ENCODE measurements at regions not wholly inside any gene's neighbourhood (a gene's known extent, or its start where the extent isn't known, plus 50 kb on each side); places are given as distances from the start of the nearest gene placed in this dataset.

DNA sequence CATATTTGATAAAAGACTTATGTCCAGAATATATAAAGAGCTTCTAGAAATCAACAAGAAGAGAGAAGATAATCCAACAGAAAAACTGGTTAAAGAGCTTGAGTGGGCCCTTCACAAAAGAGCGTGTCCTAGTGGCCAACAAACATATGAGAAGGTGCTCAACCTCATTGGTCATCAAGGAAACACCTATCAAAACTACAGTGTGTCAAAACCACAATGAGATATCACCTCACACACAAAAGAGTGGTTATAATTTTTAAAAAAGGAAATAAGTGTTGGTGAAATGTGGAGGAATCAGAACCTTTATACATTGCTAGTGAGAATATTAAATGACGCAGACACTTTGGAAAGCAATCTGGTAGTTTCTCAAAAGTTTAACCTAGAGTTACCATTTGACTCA lies 68.4 kb upstream of the KLF13 start:
- TF ChIP-seq SIN3A (IDR thresholded peaks at IDR 0.05; ENCODE audit: borderline replicate concordance, insufficient read depth, low read depth, low read length) (no peak), REST (IDR thresholded peaks at IDR 0.05; ENCODE audit: insufficient read depth in 1 of 2, low read depth in 2 of 2, low read length in 1 of 2) (no peak)
- TF ChIP-seq, protein P1, sequence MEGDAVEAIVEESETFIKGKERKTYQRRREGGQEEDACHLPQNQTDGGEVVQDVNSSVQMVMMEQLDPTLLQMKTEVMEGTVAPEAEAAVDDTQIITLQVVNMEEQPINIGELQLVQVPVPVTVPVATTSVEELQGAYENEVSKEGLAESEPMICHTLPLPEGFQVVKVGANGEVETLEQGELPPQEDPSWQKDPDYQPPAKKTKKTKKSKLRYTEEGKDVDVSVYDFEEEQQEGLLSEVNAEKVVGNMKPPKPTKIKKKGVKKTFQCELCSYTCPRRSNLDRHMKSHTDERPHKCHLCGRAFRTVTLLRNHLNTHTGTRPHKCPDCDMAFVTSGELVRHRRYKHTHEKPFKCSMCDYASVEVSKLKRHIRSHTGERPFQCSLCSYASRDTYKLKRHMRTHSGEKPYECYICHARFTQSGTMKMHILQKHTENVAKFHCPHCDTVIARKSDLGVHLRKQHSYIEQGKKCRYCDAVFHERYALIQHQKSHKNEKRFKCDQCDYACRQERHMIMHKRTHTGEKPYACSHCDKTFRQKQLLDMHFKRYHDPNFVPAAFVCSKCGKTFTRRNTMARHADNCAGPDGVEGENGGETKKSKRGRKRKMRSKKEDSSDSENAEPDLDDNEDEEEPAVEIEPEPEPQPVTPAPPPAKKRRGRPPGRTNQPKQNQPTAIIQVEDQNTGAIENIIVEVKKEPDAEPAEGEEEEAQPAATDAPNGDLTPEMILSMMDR (IDR thresholded peaks at IDR 0.05): no peak

Measured in Panc1 (cell line).